ENCODE measurements at regions not wholly inside any gene's neighbourhood (a gene's known extent, or its start where the extent isn't known, plus 50 kb on each side); places are given as distances from the start of the nearest gene placed in this dataset.

- no peak for DNase-seq (ENCODE audit: low read depth, low spot score)
- no peak overlapping the region for H3K27ac ChIP-seq
Measured at GRCh38 chr13:39100996-39101738, 62.9 kb downstream of the NHLRC3 start.

GRCh38 chr13:39102981-39103490, 64.8 kb downstream of the NHLRC3 start:
- DNase-seq (ENCODE audit: low read depth, low spot score), result no peak
- H3K27ac ChIP-seq, result no peak overlapping the region

GRCh38 chr13:39105110-39105509, 66.9 kb downstream of the NHLRC3 start:
- no peak overlapping the region for H3K27ac ChIP-seq

GRCh38 chr13:39106216-39107005, 68.2 kb downstream of the NHLRC3 start:
- no peak for DNase-seq (ENCODE audit: low read depth, low spot score)
- H3K27ac ChIP-seq, result no peak overlapping the region

More at GRCh38 chr13:39105110-39105509, 66.9 kb downstream of the NHLRC3 start:
- DNase-seq (ENCODE audit: low read depth, low spot score), result no peak

- no peak overlapping the region for H3K27ac ChIP-seq
- DNase-seq (ENCODE audit: low read depth, low spot score), result no peak
Measured at GRCh38 chr13:39107561-39107960, 69.3 kb downstream of the NHLRC3 start.

- DNase-seq (ENCODE audit: low read depth, low spot score), result no peak
- no peak overlapping the region for H3K27ac ChIP-seq
Measured at GRCh38 chr13:39108783-39109182, 70.5 kb downstream of the NHLRC3 start.

GRCh38 chr13:39110518-39111097, 72.4 kb downstream of the NHLRC3 start:
- DNase-seq (ENCODE audit: low read depth, low spot score), result no peak
- H3K27ac ChIP-seq, result no peak overlapping the region

DNA sequence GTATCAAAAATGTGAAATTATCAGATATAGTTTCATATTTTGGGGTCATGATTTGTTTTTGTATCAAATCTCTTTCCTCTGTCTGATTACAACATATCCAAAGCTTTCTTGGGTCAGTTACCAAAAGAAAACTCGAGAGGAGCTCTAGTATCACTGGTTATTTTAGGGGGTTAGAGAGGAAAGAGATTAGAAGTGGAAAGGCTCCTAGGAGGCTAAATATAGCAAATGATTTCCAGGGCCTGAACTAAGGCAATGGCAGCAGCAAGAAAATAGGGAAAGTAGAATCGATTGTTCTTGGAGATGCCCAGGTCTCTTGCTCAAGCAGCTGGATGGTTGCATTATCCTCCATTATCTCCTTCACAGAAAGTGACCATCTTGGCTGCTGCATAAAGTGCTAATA, 72.9 kb downstream of the NHLRC3 start:
- DNase-seq (ENCODE audit: low read depth, low spot score), result no peak
- H3K27ac ChIP-seq, result no peak overlapping the region

GRCh38 chr13:39119422-39119821, 81.2 kb downstream of the NHLRC3 start:
- no peak for DNase-seq (ENCODE audit: low read depth, low spot score)

GRCh38 chr13:39123578-39123977, 85.3 kb downstream of the NHLRC3 start:
- no peak overlapping the region for H3K27ac ChIP-seq
- DNase-seq (ENCODE audit: low read depth, low spot score), result no peak

More at GRCh38 chr13:39119422-39119821, 81.2 kb downstream of the NHLRC3 start:
- H3K27ac ChIP-seq, result no peak overlapping the region

DNA sequence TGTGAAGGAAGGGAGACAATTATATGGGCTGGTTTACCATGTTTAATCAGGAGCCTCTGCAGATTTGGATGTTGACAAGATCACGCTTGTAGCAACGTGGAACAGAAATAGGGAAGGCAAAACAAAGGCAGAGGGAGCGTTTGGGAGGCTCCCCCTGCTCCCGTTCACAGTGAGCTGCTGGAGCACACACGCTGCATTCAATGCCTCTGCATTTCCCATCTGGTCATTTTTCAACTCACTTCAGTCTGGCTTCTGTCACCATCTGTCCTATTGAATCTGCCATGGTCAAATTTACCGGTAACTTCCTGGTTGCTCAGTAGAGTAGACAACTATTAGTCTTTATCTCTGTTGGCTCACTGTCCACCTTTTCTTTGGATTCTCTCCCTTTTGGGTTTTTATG, 91.0 kb downstream of the NHLRC3 start:
- no peak for DNase-seq (ENCODE audit: low read depth, low spot score)
- no peak overlapping the region for H3K27ac ChIP-seq

- H3K27ac ChIP-seq, result no peak overlapping the region
- no peak for DNase-seq (ENCODE audit: low read depth, low spot score)
Measured at GRCh38 chr13:39130301-39130700, 92.0 kb downstream of the NHLRC3 start.

GRCh38 chr13:39132286-39133230, 94.3 kb downstream of the NHLRC3 start:
- H3K27ac ChIP-seq, result no peak overlapping the region
- peak; percentile 26 for DNase-seq (ENCODE audit: low read depth, low spot score)

DNA sequence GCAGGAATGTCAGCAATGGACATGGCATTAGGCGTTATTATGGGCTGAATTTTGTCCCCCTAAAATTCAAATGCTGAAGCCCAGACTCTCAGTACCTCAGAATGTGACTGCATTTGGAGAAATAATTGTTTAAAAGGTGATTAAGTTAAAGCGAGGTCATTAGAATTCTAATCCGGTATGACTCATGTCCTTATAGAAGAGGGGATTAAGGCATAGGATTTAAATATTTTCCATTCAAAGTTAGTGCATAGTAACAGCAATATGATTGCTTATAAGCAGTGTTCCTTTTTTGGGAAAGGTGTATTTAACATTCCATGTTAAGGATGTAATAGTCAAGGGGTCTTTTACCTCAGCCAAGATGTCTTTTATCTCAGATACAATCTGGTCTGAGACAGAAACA, 95.5 kb downstream of the NHLRC3 start:
- no peak overlapping the region for H3K27ac ChIP-seq
- DNase-seq (ENCODE audit: low read depth, low spot score), result no peak

DNA sequence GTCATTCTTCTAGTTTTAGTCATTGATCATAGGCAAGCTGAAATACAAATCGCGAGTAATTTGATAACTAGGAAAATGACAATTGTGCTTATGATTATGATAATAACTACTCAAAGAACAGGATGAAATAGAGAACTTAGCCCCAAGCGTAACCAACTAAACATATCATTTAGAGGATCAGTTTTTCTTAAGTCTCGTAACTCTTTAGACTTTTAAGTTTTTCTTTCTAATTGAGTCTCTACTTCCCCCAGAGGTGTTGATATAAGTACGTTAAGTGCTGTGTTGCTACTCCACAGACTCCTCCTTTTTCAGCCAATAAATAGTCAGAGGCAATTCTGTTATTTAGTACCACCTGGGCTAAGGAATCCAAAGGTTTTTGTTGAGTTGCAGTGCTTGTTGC, 96.3 kb downstream of the NHLRC3 start:
- no peak for DNase-seq (ENCODE audit: low read depth, low spot score)
- no peak overlapping the region for H3K27ac ChIP-seq

GRCh38 chr13:39144391-39144790, 106.1 kb downstream of the NHLRC3 start:
- DNase-seq (ENCODE audit: low read depth, low spot score), result no peak
- H3K27ac ChIP-seq, result no peak overlapping the region

DNA sequence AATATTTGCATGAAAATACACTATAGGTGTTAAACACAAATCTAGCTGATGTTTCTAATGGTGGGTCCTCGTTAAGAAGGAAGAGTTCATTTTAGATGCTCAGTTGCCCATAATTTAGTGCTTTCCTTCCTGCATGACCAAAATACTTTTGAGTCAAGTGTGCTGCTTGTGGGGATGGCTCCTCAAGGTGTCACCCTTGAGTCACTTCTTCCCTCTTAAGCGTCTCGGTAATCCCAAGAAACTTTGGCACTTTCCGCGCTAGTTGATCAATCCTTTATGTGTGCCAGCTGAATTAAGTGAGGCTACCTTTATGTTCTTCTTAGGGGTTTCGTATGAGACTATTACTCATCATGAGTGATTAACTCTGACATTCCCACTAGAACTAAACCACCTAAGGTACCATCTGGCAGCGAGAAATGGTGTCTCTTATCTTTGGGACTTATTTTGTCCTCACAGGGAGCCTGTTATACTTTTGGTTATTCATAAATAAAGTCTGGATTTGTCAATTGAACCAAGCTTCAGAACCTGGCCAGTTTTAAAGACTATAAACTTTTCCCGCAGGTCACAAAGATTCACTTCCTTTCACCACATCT, 106.8 kb downstream of the NHLRC3 start:
- no peak overlapping the region for H3K27ac ChIP-seq
- DNase-seq (ENCODE audit: low read depth, low spot score), result no peak

DNA sequence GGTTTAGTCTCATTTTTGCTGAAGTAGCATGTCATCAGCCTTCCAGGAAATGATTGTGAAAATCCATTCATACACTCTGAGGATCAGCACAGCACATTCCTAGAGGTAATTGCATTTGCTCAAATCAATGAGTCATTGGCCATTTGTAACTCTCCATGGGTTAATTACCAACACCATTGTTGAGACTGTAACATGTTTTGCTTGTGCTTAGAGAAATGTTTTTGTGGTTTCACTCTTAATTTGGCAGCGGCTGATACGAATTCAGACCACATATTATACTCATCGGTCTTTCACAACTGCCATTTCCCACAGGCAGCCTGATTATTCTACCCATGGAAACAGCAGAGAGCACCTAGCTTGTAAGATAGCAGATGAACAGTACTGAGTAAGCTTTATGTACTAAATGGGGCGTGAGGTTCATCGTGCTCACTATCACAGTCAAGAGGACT, 110.3 kb downstream of the NHLRC3 start:
- DNase-seq (ENCODE audit: low read depth, low spot score), result peak; percentile 68
- peak overlapping the region; percentile 13 for H3K27ac ChIP-seq

- DNase-seq (ENCODE audit: low read depth, low spot score), result no peak
- H3K27ac ChIP-seq, result no peak overlapping the region
Measured at GRCh38 chr13:39149896-39150295, 111.6 kb downstream of the NHLRC3 start.

Measured in epithelial cell of prostate (primary cell).